Skeletal muscle satellite cell (primary cell): ENCODE measurements at regions not wholly inside any gene's neighbourhood (a gene's known extent, or its start where the extent isn't known, plus 50 kb on each side); places are given as distances from the start of the nearest gene placed in this dataset.

Source experiments
- H3K27me3 ChIP-seq: 2 replicates; pipeline ENCODE4 v1.7.0; 2013; ENCODE audit warnings: low read length; ENCODE audit not compliant: control insufficient read depth, insufficient read depth
- H3K36me3 ChIP-seq: 2 replicates; pipeline ENCODE4 v1.7.0; 2013; ENCODE audit warnings: mild to moderate bottlenecking, control low read depth, low read length; ENCODE audit not compliant: insufficient read depth
- H3K4me1 ChIP-seq: 2 replicates; pipeline ENCODE4 v1.7.0; 2013; ENCODE audit warnings: low read length; ENCODE audit not compliant: control insufficient read depth, insufficient read depth
- H3K4me2 ChIP-seq: 2 replicates; pipeline ENCODE4 v1.7.0; 2013; ENCODE audit warnings: mild to moderate bottlenecking, low read length
- H3K4me3 ChIP-seq: 2 replicates; pipeline ENCODE4 v1.7.0; 2013; ENCODE audit warnings: low read length
- H3K9ac ChIP-seq: 2 replicates; pipeline ENCODE4 v1.7.0; 2013; ENCODE audit warnings: mild to moderate bottlenecking, low read depth, low read length, moderate library complexity
- H3K9me3 ChIP-seq: replicated peaks from 2 replicates; pipeline ENCODE4 v1.7.0; 2013; ENCODE audit warnings: mild to moderate bottlenecking, control low read depth, low read length

DNA sequence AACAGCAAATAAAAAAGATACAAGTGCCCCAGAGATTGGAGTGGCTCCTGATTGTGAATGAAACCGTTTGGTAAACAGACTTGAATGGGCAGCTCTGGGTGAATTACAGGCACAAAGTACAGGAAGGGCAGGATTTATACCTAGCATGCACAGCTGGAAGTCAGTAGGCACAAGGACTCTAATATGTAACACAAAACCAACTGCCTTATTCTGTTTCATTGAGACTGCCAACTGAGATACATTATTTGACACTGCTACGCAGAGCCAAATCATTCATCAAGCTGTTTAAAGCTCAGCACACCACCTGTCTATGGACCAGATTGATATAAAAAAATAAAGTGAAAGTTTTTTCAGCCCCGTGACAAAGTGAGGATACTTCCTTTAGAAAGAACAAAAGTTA is 541.2 kb downstream of the NUP35 start:
- Histone ChIP-seq H3K27me3 (no peaks in the 10 kb centered on the region), H3K4me2 (peak overlapping the region; percentile 13), H3K36me3 (no peaks in the 10 kb centered on the region), H3K9ac (no peak overlapping the region), H3K4me1 (peaks cover 10% of the 10 kb centered on the region), H3K9me3 (no peaks in the 10 kb centered on the region), H3K4me3 (no peak overlapping the region)

DNA sequence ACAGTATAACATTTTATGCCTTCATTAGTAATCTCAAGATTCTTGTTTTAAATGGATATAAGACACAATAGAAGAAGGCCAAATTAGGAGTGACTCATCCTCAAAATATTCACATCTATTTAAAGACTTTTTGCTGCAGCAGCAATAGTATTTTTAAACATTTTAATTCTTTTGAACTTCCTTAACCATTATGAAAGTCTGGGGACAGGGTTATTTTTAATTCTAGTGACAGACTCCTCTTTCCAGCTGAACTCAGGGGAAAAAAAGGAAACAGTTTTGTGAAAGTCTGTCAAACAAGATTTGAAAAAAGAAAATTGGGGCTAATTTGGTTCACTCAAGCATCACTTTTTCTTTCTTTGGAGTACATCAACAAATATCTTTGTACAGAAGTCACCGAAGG is 541.8 kb downstream of the NUP35 start:
- Histone ChIP-seq H3K4me3 (no peak overlapping the region), H3K36me3 (no peaks in the 10 kb centered on the region), H3K9me3 (no peaks in the 10 kb centered on the region), H3K9ac (no peak overlapping the region), H3K4me1 (peaks cover 10% of the 10 kb centered on the region), H3K4me2 (no peak overlapping the region), H3K27me3 (no peaks in the 10 kb centered on the region)

DNA sequence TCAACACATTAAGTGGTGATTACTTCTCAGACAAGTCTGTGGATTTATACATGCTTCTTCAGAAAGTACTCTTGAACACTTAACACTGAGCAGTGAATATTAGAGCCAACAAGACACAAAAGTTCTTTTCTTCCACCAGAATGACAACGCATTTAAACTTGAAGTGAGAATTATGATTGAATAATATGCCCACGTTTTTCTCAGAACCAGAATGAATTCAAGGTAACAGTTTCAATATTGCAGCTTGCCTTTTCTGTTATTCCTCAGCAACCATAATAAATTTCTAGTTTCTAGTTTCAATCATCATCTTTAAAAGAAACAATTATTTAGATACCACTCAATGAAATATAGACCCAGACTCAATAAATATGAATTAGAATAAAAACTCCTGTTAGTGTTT is 547.0 kb downstream of the NUP35 start:
- peaks cover 2% of the 10 kb centered on the region for H3K4me1 ChIP-seq
- no peak overlapping the region for H3K4me2 ChIP-seq
- H3K9me3 ChIP-seq: no peaks in the 10 kb centered on the region
- H3K9ac ChIP-seq: no peak overlapping the region
- no peak overlapping the region for H3K4me3 ChIP-seq
- no peaks in the 10 kb centered on the region for H3K36me3 ChIP-seq
- no peaks in the 10 kb centered on the region for H3K27me3 ChIP-seq

DNA sequence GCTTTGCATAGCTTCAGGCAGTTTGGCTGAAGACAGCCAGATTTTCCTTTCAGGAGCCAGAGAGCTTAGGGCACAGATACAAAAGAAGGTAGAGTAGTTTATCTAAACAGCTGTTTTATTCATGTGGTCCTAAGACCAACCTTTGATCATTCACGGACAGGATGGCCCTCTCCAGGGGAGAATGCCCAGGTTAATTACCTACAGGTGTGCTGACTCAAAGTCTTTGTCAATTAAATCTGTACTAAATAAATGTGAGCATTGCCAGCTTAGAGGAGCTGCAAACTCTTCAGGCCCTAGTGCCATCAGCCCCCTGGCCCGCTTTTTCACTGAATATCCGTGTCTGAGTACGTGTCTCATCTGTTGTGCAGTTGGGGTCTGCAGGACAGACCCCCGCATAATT is 554.7 kb downstream of the NUP35 start:
- Histone ChIP-seq H3K9me3 (no peaks in the 10 kb centered on the region), H3K4me3 (no peak overlapping the region), H3K4me1 (no peaks in the 10 kb centered on the region), H3K36me3 (no peaks in the 10 kb centered on the region), H3K9ac (no peak overlapping the region), H3K27me3 (no peaks in the 10 kb centered on the region), H3K4me2 (no peak overlapping the region)

- Histone ChIP-seq H3K27me3 (no peaks in the 10 kb centered on the region), H3K4me2 (no peak overlapping the region), H3K36me3 (no peaks in the 10 kb centered on the region), H3K9ac (no peak overlapping the region), H3K4me3 (no peak overlapping the region), H3K4me1 (no peaks in the 10 kb centered on the region), H3K9me3 (no peaks in the 10 kb centered on the region)
Observed at GRCh38 chr2:183680573-183680972, 556.3 kb downstream of the NUP35 start.

DNA sequence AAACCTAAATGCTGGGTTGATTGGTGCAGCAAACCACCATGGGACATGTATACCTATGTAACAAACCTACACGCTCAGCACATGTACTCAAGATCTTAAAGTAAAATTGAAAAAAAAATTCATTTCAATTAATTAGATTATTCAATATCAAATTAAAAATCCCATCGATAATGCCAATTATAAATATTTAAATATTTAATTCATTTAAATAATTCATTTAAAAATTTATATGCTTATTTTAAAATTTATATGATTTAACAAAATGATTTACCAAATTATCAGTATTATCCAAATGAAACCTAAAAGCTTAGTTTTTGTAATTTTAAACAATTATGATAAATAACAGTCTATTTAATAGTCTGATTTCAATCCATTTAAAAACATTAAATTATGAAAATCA is 560.4 kb downstream of the NUP35 start:
- H3K4me2 ChIP-seq: no peak overlapping the region
- no peaks in the 10 kb centered on the region for H3K9me3 ChIP-seq
- no peaks in the 10 kb centered on the region for H3K4me1 ChIP-seq
- H3K27me3 ChIP-seq: no peaks in the 10 kb centered on the region
- no peaks in the 10 kb centered on the region for H3K36me3 ChIP-seq
- no peak overlapping the region for H3K9ac ChIP-seq
- no peak overlapping the region for H3K4me3 ChIP-seq

GRCh38 chr2:183696028-183696427 is 571.8 kb downstream of the NUP35 start:
- no peaks in the 10 kb centered on the region for H3K4me1 ChIP-seq
- H3K36me3 ChIP-seq: no peaks in the 10 kb centered on the region
- no peak overlapping the region for H3K4me3 ChIP-seq
- no peak overlapping the region for H3K9ac ChIP-seq
- no peak overlapping the region for H3K4me2 ChIP-seq
- no peaks in the 10 kb centered on the region for H3K9me3 ChIP-seq
- H3K27me3 ChIP-seq: no peaks in the 10 kb centered on the region

DNA sequence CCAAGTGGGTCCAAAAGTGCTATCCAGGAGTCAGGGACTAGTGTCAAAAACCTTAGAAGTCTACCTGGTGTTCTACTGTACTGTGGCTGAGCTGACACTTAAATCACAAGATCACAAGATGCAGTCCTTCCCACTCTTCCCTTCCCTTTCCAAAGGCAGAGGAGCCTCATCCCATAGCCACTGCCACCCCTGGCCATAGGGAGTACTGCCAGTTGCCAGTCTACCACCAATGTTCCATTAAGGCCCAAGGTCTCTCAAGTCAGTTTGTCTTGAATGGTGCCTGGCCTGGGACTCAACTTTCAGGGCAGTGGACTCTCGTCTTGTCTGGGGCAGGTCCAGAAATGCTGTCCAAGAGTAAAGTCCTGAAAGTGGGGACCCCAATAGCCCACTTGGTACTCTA is 585.6 kb downstream of the NUP35 start:
- Histone ChIP-seq H3K4me3 (no peak overlapping the region), H3K4me2 (no peak overlapping the region), H3K36me3 (no peaks in the 10 kb centered on the region), H3K27me3 (no peaks in the 10 kb centered on the region), H3K4me1 (no peaks in the 10 kb centered on the region), H3K9ac (no peak overlapping the region), H3K9me3 (no peaks in the 10 kb centered on the region)

DNA sequence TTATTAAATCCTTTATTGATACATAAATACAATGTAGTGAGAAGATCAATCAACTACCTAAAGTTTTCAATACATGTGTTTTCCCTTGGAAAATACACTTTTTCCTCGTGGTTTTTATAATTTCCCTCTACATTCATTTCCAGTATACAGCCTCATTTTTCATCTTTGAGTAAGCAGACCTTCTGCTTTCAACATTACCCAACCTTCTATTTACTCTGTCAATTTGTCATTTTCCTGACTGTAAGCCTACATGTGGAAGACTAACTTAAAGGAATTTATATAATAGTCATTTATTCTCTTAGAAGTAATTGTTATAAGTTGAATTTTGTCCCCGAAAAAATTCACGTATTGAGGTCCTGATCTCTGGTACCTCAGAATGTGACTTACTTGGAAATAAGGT is 594.0 kb downstream of the NUP35 start:
- H3K9me3 ChIP-seq: no peaks in the 10 kb centered on the region
- no peaks in the 10 kb centered on the region for H3K36me3 ChIP-seq
- H3K4me2 ChIP-seq: no peak overlapping the region

DNA sequence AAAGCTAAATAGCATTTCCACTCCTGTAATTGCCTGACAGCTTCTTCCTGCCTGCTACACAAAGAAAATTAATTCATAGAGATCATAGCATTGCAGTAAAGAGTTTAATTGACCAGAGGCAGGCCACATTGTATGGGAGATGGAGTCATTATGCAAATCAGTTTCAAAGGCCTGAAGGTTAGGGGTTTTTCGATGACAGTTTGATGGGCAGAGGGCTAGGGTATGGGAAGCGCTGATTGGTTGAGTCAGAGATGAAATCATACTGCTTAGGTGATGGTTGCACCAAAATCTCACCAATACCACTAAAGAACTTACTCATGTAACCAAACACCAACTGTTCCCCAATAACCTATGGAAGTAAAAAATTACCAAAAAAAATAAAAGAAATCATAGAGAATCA is 599.0 kb downstream of the NUP35 start:
- no peak overlapping the region for H3K4me3 ChIP-seq
- H3K36me3 ChIP-seq: no peaks in the 10 kb centered on the region
- no peak overlapping the region for H3K4me2 ChIP-seq
- no peaks in the 10 kb centered on the region for H3K27me3 ChIP-seq
- no peaks in the 10 kb centered on the region for H3K4me1 ChIP-seq
- no peak overlapping the region for H3K9ac ChIP-seq
- no peaks in the 10 kb centered on the region for H3K9me3 ChIP-seq

More for the DNA sequence above, 594.0 kb downstream of the NUP35 start:
- H3K27me3 ChIP-seq: no peaks in the 10 kb centered on the region
- H3K4me3 ChIP-seq: no peak overlapping the region
- H3K4me1 ChIP-seq: no peaks in the 10 kb centered on the region
- H3K9ac ChIP-seq: no peak overlapping the region

GRCh38 chr2:183729380-183729779 is 605.1 kb downstream of the NUP35 start:
- no peak overlapping the region for H3K4me3 ChIP-seq
- H3K4me2 ChIP-seq: no peak overlapping the region
- no peak overlapping the region for H3K9ac ChIP-seq
- H3K4me1 ChIP-seq: no peaks in the 10 kb centered on the region
- no peaks in the 10 kb centered on the region for H3K27me3 ChIP-seq
- H3K9me3 ChIP-seq: no peaks in the 10 kb centered on the region
- no peaks in the 10 kb centered on the region for H3K36me3 ChIP-seq

GRCh38 chr2:183740241-183740640 is 616.0 kb downstream of the NUP35 start:
- Histone ChIP-seq H3K9me3 (no peaks in the 10 kb centered on the region), H3K9ac (no peak overlapping the region), H3K36me3 (no peaks in the 10 kb centered on the region), H3K4me1 (no peaks in the 10 kb centered on the region), H3K27me3 (no peaks in the 10 kb centered on the region), H3K4me2 (no peak overlapping the region), H3K4me3 (no peak overlapping the region)
